ENCODE measurements at regions not wholly inside any gene's neighbourhood (a gene's known extent, or its start where the extent isn't known, plus 50 kb on each side); places are given as distances from the start of the nearest gene placed in this dataset.

DNA sequence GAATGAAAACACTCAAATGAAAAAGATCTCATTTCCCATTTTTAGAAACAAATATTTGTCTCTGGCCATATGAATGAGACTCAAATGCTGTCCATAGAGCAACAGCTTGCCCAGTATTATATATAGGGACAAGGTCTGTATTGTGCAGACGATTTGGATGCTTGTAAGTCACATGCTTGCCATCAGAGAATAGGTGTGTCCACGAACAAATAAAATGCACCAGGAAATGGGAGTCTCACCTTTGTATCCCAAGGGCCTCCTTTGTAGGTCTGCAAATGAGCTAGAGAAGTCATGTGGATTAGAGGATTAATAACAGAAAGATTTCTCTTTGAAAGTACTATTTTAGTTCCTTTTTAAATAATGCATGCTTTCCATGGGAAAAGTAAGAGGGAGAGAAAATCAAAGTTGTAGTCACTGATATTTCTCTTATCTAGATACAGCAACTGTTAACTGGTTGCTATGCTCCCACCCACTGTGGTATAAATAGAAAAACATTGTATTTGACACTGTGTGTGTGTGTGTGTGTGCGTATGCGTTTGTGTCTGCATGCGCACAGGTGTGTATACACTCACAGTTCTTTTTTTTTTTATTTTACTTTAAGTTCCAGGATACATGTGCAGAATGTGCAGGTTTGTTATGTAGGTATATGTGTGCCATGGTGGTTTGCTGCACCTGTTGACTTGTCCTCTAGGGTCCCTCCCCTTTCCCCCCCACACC lies 383.4 kb upstream of the ARRDC4 start:
- H3K4me2 ChIP-seq (ENCODE audit: insufficient read depth, low read length) = no peak overlapping the region
- no peak overlapping the region for H3K27ac ChIP-seq (ENCODE audit: insufficient read depth, low read depth, low read length)
- CTCF ChIA-PET = no interaction called here
- no peaks in the 10 kb centered on the region for H3K27me3 ChIP-seq (ENCODE audit: control insufficient read depth in 2 of 2, insufficient read depth in 2 of 2, low read length in 2 of 2)
- POLR2A ChIA-PET = no interaction called here
- H4K20me1 ChIP-seq (replicated peaks; ENCODE audit: control insufficient read depth, extremely low read depth, insufficient read depth, low read length) = no peaks in the 10 kb centered on the region
- DNase-seq (ENCODE audit: low read depth, low spot score) = no peak
- BruUV-seq (replicated peaks) = no TSS peak
- H3K36me3 ChIP-seq (ENCODE audit: control insufficient read depth in 2 of 2, extremely low read depth in 1 of 2, insufficient read depth in 2 of 2, low read length in 2 of 2) = no peaks in the 10 kb centered on the region
- H3K4me1 ChIP-seq (ENCODE audit: control insufficient read depth, extremely low read depth, insufficient read depth, low read length) = no peaks in the 10 kb centered on the region
- no peak for FAIRE-seq
- no peaks in the 10 kb centered on the region for H3K9me1 ChIP-seq (replicated peaks; ENCODE audit: control insufficient read depth, extremely low read depth, insufficient read depth, low read length)
- H3K9ac ChIP-seq (replicated peaks; ENCODE audit: extremely low read depth, insufficient read depth, low read length) = no peak overlapping the region
- H2AFZ ChIP-seq (ENCODE audit: low read depth, low read length) = no peak overlapping the region
- intact Hi-C loops (cut with micrococcal nuclease) = no loop called here
- TF ChIP-seq, protein P1, sequence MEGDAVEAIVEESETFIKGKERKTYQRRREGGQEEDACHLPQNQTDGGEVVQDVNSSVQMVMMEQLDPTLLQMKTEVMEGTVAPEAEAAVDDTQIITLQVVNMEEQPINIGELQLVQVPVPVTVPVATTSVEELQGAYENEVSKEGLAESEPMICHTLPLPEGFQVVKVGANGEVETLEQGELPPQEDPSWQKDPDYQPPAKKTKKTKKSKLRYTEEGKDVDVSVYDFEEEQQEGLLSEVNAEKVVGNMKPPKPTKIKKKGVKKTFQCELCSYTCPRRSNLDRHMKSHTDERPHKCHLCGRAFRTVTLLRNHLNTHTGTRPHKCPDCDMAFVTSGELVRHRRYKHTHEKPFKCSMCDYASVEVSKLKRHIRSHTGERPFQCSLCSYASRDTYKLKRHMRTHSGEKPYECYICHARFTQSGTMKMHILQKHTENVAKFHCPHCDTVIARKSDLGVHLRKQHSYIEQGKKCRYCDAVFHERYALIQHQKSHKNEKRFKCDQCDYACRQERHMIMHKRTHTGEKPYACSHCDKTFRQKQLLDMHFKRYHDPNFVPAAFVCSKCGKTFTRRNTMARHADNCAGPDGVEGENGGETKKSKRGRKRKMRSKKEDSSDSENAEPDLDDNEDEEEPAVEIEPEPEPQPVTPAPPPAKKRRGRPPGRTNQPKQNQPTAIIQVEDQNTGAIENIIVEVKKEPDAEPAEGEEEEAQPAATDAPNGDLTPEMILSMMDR (IDR thresholded peaks at IDR 0.05; ENCODE audit: extremely low read depth in 1 of 2, insufficient read depth in 1 of 2, low read depth in 1 of 2, low read length in 2 of 2) = no peak
- TF ChIP-seq JUN (IDR thresholded peaks at IDR 0.05; ENCODE audit: borderline replicate concordance, insufficient read depth, insufficient read length, low read depth) = no peak
- no peak for TF ChIP-seq FOS (IDR thresholded peaks at IDR 0.05; ENCODE audit: borderline replicate concordance, insufficient read depth, low read length)
- no peak for TF ChIP-seq EZH2 (IDR thresholded peaks at IDR 0.05; ENCODE audit: borderline replicate concordance, low read depth, low read length, severe bottlenecking)
- dilution Hi-C loops (cut with MboI; ENCODE audit: extremely low pct_ligation_motif_present, low sequenced_read_pairs) = no loop called here
- no peaks in the 10 kb centered on the region for H3K9me3 ChIP-seq (replicated peaks; ENCODE audit: control insufficient read depth, insufficient read depth, low read length)
- no peak overlapping the region for H3K4me3 ChIP-seq (replicated peaks in 1 of 3; ENCODE audit: insufficient read depth in 1 of 3, low read depth in 1 of 3, low read length in 3 of 3)
- H3K79me2 ChIP-seq (ENCODE audit: control insufficient read depth, insufficient read depth, low read length) = no peaks in the 10 kb centered on the region

DNA sequence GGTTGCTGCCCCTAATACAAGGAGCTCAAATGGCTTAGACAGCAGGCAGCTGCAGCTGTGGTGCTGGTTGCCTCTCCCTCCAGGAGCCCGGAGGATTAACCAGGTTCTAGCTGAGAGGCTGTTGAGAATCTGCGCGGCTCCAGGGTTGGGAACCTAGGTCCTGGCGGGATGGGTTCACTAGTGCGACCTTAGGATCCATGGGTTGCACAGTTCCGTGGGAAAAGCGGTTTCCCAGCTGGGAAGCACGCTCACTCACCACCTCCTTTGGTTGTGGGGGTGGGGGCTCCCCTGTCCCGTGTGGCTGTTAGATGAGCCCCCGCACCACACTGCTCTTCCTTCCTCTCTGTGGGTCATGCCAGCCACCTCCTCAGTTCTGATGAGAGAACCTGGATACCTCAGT lies 375.1 kb upstream of the ARRDC4 start:
- H3K27ac ChIP-seq (ENCODE audit: insufficient read depth, low read depth, low read length) = no peak overlapping the region
- no peak overlapping the region for H3K9ac ChIP-seq (replicated peaks; ENCODE audit: extremely low read depth, insufficient read depth, low read length)
- ChIA-PET POLR2A (no interaction called here), CTCF (no interaction called here)
- intact Hi-C loops (cut with micrococcal nuclease) = no loop called here
- no peak overlapping the region for H2AFZ ChIP-seq (ENCODE audit: low read depth, low read length)
- DNase-seq (ENCODE audit: low read depth, low spot score) = no peak
- no peaks in the 10 kb centered on the region for H3K79me2 ChIP-seq (ENCODE audit: control insufficient read depth, insufficient read depth, low read length)
- no peaks in the 10 kb centered on the region for H3K36me3 ChIP-seq (ENCODE audit: control insufficient read depth in 2 of 2, extremely low read depth in 1 of 2, insufficient read depth in 2 of 2, low read length in 2 of 2)
- H3K9me3 ChIP-seq (replicated peaks; ENCODE audit: control insufficient read depth, insufficient read depth, low read length) = no peaks in the 10 kb centered on the region
- no peaks in the 10 kb centered on the region for H4K20me1 ChIP-seq (replicated peaks; ENCODE audit: control insufficient read depth, extremely low read depth, insufficient read depth, low read length)
- no peaks in the 10 kb centered on the region for H3K27me3 ChIP-seq (ENCODE audit: control insufficient read depth in 2 of 2, insufficient read depth in 2 of 2, low read length in 2 of 2)
- no peak for FAIRE-seq
- TF ChIP-seq, protein P2, sequence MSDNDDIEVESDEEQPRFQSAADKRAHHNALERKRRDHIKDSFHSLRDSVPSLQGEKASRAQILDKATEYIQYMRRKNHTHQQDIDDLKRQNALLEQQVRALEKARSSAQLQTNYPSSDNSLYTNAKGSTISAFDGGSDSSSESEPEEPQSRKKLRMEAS (IDR thresholded peaks at IDR 0.05; ENCODE audit: insufficient read depth, insufficient read length) = no peak
- TF ChIP-seq MYC (IDR thresholded peaks at IDR 0.05; ENCODE audit: low read depth, low read length) (no peak), FOS (IDR thresholded peaks at IDR 0.05; ENCODE audit: borderline replicate concordance, insufficient read depth, low read length) (no peak), EZH2 (IDR thresholded peaks at IDR 0.05; ENCODE audit: borderline replicate concordance, low read depth, low read length, severe bottlenecking) (no peak), GATA2 (IDR thresholded peaks at IDR 0.05; ENCODE audit: insufficient read depth, insufficient read length, low read depth, low read length) (no peak), POLR2AphosphoS5 (IDR thresholded peaks at IDR 0.05; ENCODE audit: insufficient read depth, low read depth, low read length) (no peak), JUN (IDR thresholded peaks at IDR 0.05; ENCODE audit: borderline replicate concordance, insufficient read depth, insufficient read length, low read depth) (no peak), POLR2A (IDR thresholded peaks at IDR 0.05; ENCODE audit: low read depth, low read length) (no peak)
- TF ChIP-seq, protein P1 (IDR thresholded peaks at IDR 0.05; ENCODE audit: extremely low read depth in 1 of 2, insufficient read depth in 1 of 2, low read depth in 1 of 2, low read length in 2 of 2) = no peak
- H3K9me1 ChIP-seq (replicated peaks; ENCODE audit: control insufficient read depth, extremely low read depth, insufficient read depth, low read length) = no peaks in the 10 kb centered on the region
- BruUV-seq (replicated peaks) = no TSS peak
- dilution Hi-C loops (cut with MboI; ENCODE audit: extremely low pct_ligation_motif_present, low sequenced_read_pairs) = no loop called here
- no peak overlapping the region for H3K4me2 ChIP-seq (ENCODE audit: insufficient read depth, low read length)
- H3K4me3 ChIP-seq (replicated peaks in 1 of 3; ENCODE audit: insufficient read depth in 1 of 3, low read depth in 1 of 3, low read length in 3 of 3) = no peak overlapping the region
- no peaks in the 10 kb centered on the region for H3K4me1 ChIP-seq (ENCODE audit: control insufficient read depth, extremely low read depth, insufficient read depth, low read length)

All from endothelial cell of umbilical vein (primary cell).